ENCODE measurements at regions not wholly inside any gene's neighbourhood (a gene's known extent, or its start where the extent isn't known, plus 50 kb on each side); places are given as distances from the start of the nearest gene placed in this dataset.
"Not testable (repeated sequence)": the region's sequence is repeated elsewhere in the genome, so short reads cannot be mapped to it uniquely, and the experiment has no call there.

DNA sequence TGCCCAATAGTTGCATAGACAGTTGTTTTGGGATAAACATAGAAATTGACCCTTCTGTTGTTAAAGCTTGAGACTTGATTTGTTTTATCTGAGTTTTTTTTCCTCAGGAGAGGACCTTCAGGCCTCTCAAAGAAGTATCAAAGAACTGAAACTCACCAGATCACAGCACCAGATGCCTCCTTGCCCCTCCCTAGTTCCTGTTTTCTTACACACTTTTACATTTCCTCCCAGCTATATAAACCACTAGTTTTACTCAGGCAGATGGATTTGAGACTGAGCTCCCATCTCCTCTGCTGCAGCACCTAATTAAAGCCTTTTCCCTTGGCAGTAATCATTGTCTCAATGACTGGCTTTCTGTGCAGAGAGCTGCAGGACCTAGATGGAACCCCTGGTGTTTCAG lies 150.6 kb upstream of the NRG3 start:
- Histone ChIP-seq H3K27ac (no peak overlapping the region), H3K4me1 (no peaks in the 10 kb centered on the region), H3K4me3 (no peak overlapping the region), H3K9me3 (no peaks in the 10 kb centered on the region), H3K36me3 (no peaks in the 10 kb centered on the region), H3K27me3 (no peaks in the 10 kb centered on the region)
- no peak for DNase-seq (ENCODE audit: low spot score in 2 of 2)
- TF ChIP-seq, protein P1, sequence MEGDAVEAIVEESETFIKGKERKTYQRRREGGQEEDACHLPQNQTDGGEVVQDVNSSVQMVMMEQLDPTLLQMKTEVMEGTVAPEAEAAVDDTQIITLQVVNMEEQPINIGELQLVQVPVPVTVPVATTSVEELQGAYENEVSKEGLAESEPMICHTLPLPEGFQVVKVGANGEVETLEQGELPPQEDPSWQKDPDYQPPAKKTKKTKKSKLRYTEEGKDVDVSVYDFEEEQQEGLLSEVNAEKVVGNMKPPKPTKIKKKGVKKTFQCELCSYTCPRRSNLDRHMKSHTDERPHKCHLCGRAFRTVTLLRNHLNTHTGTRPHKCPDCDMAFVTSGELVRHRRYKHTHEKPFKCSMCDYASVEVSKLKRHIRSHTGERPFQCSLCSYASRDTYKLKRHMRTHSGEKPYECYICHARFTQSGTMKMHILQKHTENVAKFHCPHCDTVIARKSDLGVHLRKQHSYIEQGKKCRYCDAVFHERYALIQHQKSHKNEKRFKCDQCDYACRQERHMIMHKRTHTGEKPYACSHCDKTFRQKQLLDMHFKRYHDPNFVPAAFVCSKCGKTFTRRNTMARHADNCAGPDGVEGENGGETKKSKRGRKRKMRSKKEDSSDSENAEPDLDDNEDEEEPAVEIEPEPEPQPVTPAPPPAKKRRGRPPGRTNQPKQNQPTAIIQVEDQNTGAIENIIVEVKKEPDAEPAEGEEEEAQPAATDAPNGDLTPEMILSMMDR (IDR thresholded peaks at IDR 0.05), result no peak
- TF ChIP-seq POLR2A (IDR thresholded peaks at IDR 0.05) (no peak), POLR2AphosphoS5 (IDR thresholded peaks at IDR 0.05) (no peak), EP300 (IDR thresholded peaks at IDR 0.05) (no peak)

DNA sequence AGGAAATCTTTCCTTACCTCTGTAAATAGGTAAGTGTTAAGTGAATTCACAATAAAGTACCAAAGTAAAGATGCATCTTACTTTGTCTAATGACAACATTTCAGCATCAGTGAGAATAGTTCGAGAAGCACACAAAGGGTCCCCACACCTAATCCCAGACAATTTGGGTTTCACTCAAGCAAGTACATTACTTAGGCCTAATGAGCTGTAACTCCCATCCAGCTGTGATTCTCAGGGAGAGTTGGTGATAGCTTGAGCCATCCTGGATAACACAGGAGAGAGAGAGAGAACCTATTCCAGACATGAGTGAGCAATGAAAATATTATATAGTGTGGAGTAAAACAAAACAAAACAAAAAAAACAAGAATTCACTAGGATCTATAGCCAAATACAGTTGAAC lies 149.1 kb upstream of the NRG3 start:
- 91% methylated on average over 1 of the region's 1 CpG for WGBS
- TF ChIP-seq, protein P1 (IDR thresholded peaks at IDR 0.05), result no peak
- TF ChIP-seq POLR2AphosphoS5 (IDR thresholded peaks at IDR 0.05) (no peak), POLR2A (IDR thresholded peaks at IDR 0.05) (no peak), EP300 (IDR thresholded peaks at IDR 0.05) (no peak)

DNA sequence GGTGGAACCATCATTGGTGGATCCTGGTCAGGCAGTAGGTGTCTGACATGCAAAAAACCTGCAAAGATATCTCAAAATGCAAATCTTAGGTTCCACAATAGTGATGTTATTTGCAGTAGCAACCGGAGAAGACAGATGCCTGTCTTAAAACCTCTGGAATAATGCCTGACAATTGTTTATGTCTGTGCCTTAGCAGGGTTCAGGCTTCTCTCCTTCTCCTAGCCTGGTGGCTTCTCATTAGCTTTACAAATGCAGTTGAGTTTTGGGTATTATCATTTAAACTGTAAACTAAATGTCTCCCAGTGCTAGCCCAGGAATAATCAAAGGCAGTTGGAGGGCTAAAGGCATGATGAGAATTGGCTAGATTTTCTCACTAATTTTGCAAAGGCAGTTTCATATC lies 146.3 kb upstream of the NRG3 start:
- Histone ChIP-seq H3K9me3 (no peaks in the 10 kb centered on the region), H3K4me3 (no peak overlapping the region), H3K36me3 (no peaks in the 10 kb centered on the region), H3K27ac (no peak overlapping the region), H3K4me1 (no peaks in the 10 kb centered on the region), H3K27me3 (no peaks in the 10 kb centered on the region)
- 47% methylated on average over 1 of the region's 1 CpG for WGBS
- TF ChIP-seq POLR2AphosphoS5 (IDR thresholded peaks at IDR 0.05), result no peak
- TF ChIP-seq, protein P1 (IDR thresholded peaks at IDR 0.05), result no peak
- TF ChIP-seq EP300 (IDR thresholded peaks at IDR 0.05), result no peak
- TF ChIP-seq POLR2A (IDR thresholded peaks at IDR 0.05), result no peak
- DNase-seq (ENCODE audit: low spot score in 2 of 2), result no peak

More for the DNA sequence above, 149.1 kb upstream of the NRG3 start:
- DNase-seq (ENCODE audit: low spot score in 2 of 2), result no peak
- no peak overlapping the region for H3K4me3 ChIP-seq
- no peaks in the 10 kb centered on the region for H3K4me1 ChIP-seq
- no peak overlapping the region for H3K27ac ChIP-seq
- no peaks in the 10 kb centered on the region for H3K27me3 ChIP-seq
- no peaks in the 10 kb centered on the region for H3K9me3 ChIP-seq
- no peaks in the 10 kb centered on the region for H3K36me3 ChIP-seq

DNA sequence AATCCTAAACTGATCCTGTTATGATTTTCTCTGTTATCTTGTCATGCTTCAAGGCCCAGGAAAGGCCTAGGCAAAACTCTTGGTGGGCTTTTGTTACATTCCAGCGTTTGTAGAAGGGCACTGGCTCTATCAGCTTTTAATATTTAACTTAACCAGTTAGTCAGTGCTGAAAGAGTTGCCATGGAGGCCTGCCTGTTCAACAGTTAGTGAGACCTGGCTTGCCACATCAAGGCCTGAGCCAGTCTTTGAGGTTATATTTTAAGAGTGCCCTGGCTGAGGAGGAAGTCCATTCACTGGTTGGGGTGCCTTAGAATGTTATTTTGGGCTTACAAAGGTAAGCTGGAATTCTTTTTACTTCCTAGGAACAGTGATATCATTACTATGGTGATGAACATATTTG lies 144.1 kb upstream of the NRG3 start:
- no peak overlapping the region for H3K27ac ChIP-seq
- no CpG with 5 or more reads among the region's 1 CpG for WGBS
- no peaks in the 10 kb centered on the region for H3K4me1 ChIP-seq
- H3K4me3 ChIP-seq, result no peak overlapping the region
- H3K9me3 ChIP-seq, result no peaks in the 10 kb centered on the region
- no peak for DNase-seq (ENCODE audit: low spot score in 2 of 2)
- TF ChIP-seq POLR2A (IDR thresholded peaks at IDR 0.05) (no peak), EP300 (IDR thresholded peaks at IDR 0.05) (no peak), POLR2AphosphoS5 (IDR thresholded peaks at IDR 0.05) (no peak)
- TF ChIP-seq, protein P1 (IDR thresholded peaks at IDR 0.05), result no peak
- no peaks in the 10 kb centered on the region for H3K27me3 ChIP-seq
- H3K36me3 ChIP-seq, result no peaks in the 10 kb centered on the region

DNA sequence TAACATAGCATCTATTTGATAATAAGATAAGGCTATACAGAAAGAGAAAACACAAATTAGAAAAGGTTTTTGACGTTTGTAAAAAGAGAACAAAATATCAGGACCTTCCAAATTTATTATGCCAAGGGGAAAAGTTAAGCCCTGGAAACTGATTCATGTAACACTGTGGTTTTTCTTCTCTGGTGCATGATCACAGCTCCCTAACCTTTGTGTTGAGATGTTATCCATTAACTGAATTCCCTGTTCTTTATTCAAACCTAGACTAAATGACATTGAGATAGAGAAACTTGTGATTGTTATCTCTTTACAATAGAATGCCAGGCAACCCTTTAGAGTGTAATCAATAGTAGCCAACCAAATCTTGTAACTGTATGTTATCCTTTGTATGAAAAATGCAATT lies 141.5 kb upstream of the NRG3 start:
- no peak for TF ChIP-seq POLR2A (IDR thresholded peaks at IDR 0.05)
- TF ChIP-seq POLR2AphosphoS5 (IDR thresholded peaks at IDR 0.05), result no peak
- TF ChIP-seq, protein P1 (IDR thresholded peaks at IDR 0.05), result no peak
- TF ChIP-seq EP300 (IDR thresholded peaks at IDR 0.05), result no peak
- DNase-seq (ENCODE audit: low spot score in 2 of 2), result no peak
- Histone ChIP-seq H3K27me3 (no peaks in the 10 kb centered on the region), H3K4me1 (no peaks in the 10 kb centered on the region), H3K27ac (no peak overlapping the region), H3K9me3 (no peaks in the 10 kb centered on the region), H3K36me3 (no peaks in the 10 kb centered on the region), H3K4me3 (no peak overlapping the region)
- WGBS, result 57% methylated on average over 1 of the region's 1 CpG

DNA sequence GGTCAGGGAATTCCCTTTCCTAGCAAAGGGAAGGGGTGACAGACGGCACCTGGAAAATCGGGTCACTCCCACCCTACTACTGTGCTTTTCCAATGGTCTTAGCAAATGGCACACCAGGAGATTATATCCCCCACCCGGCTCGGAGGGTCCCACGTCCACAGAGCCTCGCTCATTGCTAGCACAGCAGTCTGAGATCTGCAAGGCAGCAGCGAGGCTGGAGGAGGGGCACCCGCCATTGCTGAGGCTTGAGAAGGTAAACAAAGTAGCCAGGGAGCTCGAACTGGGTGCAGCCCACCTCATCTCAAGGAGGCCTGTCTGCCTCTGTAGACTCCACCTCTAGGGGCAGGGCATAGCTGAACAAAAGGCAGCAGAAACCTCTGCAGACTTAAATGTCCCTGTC lies 139.8 kb upstream of the NRG3 start:
- not testable (repeated sequence) for H3K4me1 ChIP-seq; H3K4me3 ChIP-seq; H3K27me3 ChIP-seq; DNase-seq (ENCODE audit: low spot score in 2 of 2); H3K27ac ChIP-seq; H3K9me3 ChIP-seq; H3K36me3 ChIP-seq
- 0% methylated on average over 1 of the region's 9 CpGs for WGBS
